ENCODE measurements at regions not wholly inside any gene's neighbourhood (a gene's known extent, or its start where the extent isn't known, plus 50 kb on each side); places are given as distances from the start of the nearest gene placed in this dataset.

DNA sequence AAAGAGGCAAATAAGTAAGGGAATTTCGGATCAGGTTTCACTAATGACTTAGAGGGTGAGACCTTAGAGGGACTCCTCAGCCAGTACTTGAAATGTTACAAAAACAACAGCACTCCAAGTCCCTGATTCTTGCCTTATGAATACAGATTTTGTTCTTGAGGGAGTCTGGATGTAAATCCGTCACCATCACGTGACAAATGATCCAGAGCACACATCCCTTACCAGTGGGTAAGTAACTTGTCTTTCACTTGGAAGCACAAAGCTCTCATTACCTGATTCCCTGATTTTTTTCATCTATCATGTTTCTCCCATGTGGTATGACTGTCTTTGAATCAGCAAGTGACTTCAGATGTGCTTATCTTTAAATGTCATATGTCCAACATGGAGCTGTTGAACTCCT is 595.3 kb upstream of the POU3F2 start:
- no peak for TF ChIP-seq POLR2A (IDR thresholded peaks at IDR 0.05)
- TF ChIP-seq, protein P1, sequence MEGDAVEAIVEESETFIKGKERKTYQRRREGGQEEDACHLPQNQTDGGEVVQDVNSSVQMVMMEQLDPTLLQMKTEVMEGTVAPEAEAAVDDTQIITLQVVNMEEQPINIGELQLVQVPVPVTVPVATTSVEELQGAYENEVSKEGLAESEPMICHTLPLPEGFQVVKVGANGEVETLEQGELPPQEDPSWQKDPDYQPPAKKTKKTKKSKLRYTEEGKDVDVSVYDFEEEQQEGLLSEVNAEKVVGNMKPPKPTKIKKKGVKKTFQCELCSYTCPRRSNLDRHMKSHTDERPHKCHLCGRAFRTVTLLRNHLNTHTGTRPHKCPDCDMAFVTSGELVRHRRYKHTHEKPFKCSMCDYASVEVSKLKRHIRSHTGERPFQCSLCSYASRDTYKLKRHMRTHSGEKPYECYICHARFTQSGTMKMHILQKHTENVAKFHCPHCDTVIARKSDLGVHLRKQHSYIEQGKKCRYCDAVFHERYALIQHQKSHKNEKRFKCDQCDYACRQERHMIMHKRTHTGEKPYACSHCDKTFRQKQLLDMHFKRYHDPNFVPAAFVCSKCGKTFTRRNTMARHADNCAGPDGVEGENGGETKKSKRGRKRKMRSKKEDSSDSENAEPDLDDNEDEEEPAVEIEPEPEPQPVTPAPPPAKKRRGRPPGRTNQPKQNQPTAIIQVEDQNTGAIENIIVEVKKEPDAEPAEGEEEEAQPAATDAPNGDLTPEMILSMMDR (IDR thresholded peaks at IDR 0.05), result no peak
- no peak for TF ChIP-seq POLR2AphosphoS5 (IDR thresholded peaks at IDR 0.05)
- TF ChIP-seq EP300 (IDR thresholded peaks at IDR 0.05), result no peak
